ENCODE measurements at regions not wholly inside any gene's neighbourhood (a gene's known extent, or its start where the extent isn't known, plus 50 kb on each side); places are given as distances from the start of the nearest gene placed in this dataset.
"Not testable (repeated sequence)": the region's sequence is repeated elsewhere in the genome, so short reads cannot be mapped to it uniquely, and the experiment has no call there.

DNA sequence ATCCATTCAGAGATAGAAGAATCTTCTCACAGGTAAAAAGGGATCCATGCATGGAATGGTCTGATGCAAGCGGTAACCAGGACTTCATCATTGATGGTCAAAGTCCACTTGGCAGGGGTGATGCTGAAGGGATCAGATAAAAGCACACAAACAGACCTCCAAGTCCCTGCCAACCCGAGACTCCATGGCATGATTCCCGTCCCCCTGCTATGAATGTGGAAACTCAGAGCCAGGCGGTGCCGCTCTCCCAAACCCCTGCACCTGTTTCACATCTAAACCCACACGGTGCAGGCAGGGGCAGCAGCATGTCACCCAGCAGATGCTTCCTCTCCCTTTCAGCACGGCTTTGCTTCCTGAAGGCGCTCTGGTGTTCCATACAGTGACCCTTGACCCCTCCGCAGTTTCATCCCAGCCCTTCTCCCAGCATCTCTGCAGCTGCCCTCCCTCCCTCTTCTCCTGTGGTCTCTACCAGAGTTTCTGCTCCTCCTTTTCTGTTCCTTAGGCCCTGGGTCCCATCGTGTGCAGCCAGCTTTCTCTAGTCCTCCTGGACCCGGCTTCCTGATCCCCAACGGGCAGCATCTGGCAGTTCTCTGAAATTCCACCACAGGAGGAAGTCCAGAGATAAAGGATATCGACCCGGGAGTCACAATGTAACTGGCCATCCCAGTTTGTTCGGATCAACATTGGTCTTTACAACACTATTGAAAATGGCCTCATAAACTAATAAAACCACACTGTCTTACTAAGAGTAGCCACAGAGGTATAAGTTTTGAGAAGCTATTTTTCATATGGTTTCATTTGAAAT is 235.0 kb downstream of the TTLL2 start:
- Histone ChIP-seq H3K36me3 (ENCODE audit: low read depth) (no peaks in the 10 kb centered on the region), H3K4me3 (ENCODE audit: severe bottlenecking) (no peak overlapping the region), H3K27me3 (ENCODE audit: insufficient read depth, poor library complexity, severe bottlenecking) (no peaks in the 10 kb centered on the region), H3K4me1 (ENCODE audit: insufficient read depth, poor library complexity, severe bottlenecking) (no peaks in the 10 kb centered on the region), H3K27ac (ENCODE audit: poor library complexity, severe bottlenecking) (no peak overlapping the region), H3K9me3 (ENCODE audit: severe bottlenecking) (no peaks in the 10 kb centered on the region)
- no peak for DNase-seq (ENCODE audit: low spot score)
- TF ChIP-seq, protein P1, sequence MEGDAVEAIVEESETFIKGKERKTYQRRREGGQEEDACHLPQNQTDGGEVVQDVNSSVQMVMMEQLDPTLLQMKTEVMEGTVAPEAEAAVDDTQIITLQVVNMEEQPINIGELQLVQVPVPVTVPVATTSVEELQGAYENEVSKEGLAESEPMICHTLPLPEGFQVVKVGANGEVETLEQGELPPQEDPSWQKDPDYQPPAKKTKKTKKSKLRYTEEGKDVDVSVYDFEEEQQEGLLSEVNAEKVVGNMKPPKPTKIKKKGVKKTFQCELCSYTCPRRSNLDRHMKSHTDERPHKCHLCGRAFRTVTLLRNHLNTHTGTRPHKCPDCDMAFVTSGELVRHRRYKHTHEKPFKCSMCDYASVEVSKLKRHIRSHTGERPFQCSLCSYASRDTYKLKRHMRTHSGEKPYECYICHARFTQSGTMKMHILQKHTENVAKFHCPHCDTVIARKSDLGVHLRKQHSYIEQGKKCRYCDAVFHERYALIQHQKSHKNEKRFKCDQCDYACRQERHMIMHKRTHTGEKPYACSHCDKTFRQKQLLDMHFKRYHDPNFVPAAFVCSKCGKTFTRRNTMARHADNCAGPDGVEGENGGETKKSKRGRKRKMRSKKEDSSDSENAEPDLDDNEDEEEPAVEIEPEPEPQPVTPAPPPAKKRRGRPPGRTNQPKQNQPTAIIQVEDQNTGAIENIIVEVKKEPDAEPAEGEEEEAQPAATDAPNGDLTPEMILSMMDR (IDR thresholded peaks at IDR 0.05; ENCODE audit: poor library complexity, severe bottlenecking), result no peak
- ATAC-seq (ENCODE audit: low read depth), result no peak

DNA sequence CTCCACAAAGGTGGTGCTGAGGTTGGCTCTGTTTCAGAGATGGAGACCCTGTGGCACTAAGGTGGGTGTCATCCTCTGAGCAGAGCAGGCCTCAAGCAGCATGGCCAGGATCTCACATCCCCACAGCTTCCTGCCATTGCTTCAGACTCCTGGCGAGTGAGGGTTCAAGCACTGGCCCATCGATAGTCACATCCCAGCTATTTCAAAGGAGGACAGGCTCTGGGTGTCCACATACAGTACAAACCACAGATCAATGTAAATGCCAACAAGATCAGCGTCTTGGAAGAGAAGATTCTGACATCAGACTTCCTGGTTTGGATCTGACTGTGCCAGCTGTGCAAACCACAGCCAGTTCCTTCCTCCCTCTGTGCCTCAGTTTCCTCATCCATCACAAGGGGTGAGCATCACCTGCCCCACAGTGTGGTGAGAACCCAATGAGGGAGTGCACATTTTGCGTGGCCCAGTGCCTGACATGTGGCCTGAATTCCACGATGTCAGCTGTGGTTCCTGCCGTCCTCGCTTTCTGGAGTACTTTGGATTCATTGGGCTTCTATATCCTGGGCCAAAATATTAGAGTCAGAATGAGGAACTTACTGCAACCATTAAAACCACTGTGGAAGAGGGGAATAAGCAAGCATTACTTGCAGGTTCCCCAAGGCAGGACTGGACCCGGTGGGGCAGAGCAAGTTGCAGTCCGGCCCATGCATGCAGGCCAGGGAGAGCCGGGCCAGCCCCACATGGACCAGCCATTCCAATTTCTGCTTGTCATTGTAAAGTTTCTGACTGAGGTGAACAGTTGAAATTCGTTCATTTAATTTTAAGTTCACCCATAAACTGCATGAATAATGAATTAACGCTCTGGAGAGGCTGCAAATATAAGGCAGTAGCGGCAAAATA is 236.0 kb downstream of the TTLL2 start:
- no peaks in the 10 kb centered on the region for H3K9me3 ChIP-seq (ENCODE audit: severe bottlenecking)
- H3K4me3 ChIP-seq (ENCODE audit: severe bottlenecking), result no peak overlapping the region
- DNase-seq (ENCODE audit: low spot score) (no peak), ATAC-seq (ENCODE audit: low read depth) (no peak)
- no peaks in the 10 kb centered on the region for H3K4me1 ChIP-seq (ENCODE audit: insufficient read depth, poor library complexity, severe bottlenecking)
- no peaks in the 10 kb centered on the region for H3K27me3 ChIP-seq (ENCODE audit: insufficient read depth, poor library complexity, severe bottlenecking)
- TF ChIP-seq, protein P1 (IDR thresholded peaks at IDR 0.05; ENCODE audit: poor library complexity, severe bottlenecking), result no peak
- no peak overlapping the region for H3K27ac ChIP-seq (ENCODE audit: poor library complexity, severe bottlenecking)
- no peaks in the 10 kb centered on the region for H3K36me3 ChIP-seq (ENCODE audit: low read depth)

DNA sequence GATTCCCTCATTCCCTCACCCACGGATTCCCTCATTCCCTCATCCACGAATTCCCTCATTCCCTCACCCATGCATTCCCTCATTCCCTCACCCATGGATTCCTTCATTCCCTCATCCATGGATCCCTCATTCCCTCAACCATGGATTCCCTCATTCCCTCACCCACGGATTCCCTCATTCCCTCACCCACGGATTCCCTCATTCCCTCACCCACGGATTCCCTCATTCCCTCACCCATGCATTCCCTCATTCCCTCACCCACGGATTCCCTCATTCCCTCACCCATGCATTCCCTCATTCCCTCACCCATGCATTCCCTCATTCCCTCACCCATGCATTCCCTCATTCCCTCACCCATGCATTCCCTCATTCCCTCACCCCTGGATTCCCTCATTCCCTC is 238.0 kb downstream of the TTLL2 start:
- H3K4me1 ChIP-seq (ENCODE audit: insufficient read depth, poor library complexity, severe bottlenecking); H3K36me3 ChIP-seq (ENCODE audit: low read depth); DNase-seq (ENCODE audit: low spot score); H3K9me3 ChIP-seq (ENCODE audit: severe bottlenecking); H3K27ac ChIP-seq (ENCODE audit: poor library complexity, severe bottlenecking); H3K27me3 ChIP-seq (ENCODE audit: insufficient read depth, poor library complexity, severe bottlenecking); H3K4me3 ChIP-seq (ENCODE audit: severe bottlenecking); ATAC-seq (ENCODE audit: low read depth): not testable (repeated sequence)

DNA sequence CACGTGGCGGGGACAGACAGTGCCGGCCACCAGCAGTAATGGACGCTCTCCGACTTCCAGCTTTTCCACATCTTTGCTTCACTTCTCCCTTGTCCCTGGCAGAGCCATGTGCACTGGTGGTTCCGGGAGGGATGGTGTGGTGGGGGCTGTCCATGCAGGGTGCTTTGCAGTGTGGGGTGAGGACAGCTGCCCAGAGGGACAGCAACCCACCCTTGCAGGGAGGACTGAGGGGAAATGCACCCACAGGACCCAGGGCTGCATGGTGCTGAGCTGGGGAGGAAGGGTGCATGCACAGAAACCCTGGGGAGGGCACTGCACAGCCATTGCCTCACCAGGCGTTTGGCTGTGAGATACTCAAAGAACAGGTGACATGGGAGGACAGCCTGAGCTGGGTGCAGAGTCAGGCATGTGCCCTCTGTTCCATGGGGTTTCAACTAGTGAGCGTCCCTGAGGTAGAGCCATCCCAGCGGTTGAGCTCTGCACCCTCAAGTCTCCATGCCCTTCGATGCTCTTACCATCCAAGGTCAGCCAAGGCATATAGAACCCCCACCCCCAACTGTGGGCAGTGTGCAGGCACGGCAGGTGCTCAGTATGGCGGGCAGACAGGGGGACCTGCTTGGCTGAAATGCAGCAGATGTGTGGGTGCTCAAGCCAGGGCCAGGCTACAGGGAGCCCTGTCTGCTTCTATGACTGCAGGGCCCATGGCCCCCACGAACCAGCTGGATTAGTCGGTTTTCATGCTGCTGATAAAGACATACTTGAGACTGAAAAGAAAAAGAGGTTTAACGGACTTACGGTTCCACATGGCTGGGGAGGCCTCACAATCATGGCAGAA is 239.7 kb downstream of the TTLL2 start:
- ATAC-seq (ENCODE audit: low read depth) (no peak), DNase-seq (ENCODE audit: low spot score) (no peak)
- TF ChIP-seq, protein P1 (IDR thresholded peaks at IDR 0.05; ENCODE audit: poor library complexity, severe bottlenecking), result no peak
- no peak overlapping the region for H3K27ac ChIP-seq (ENCODE audit: poor library complexity, severe bottlenecking)
- H3K4me1 ChIP-seq (ENCODE audit: insufficient read depth, poor library complexity, severe bottlenecking), result no peaks in the 10 kb centered on the region
- H3K9me3 ChIP-seq (ENCODE audit: severe bottlenecking), result no peaks in the 10 kb centered on the region
- no peaks in the 10 kb centered on the region for H3K36me3 ChIP-seq (ENCODE audit: low read depth)
- no peak overlapping the region for H3K4me3 ChIP-seq (ENCODE audit: severe bottlenecking)
- no peaks in the 10 kb centered on the region for H3K27me3 ChIP-seq (ENCODE audit: insufficient read depth, poor library complexity, severe bottlenecking)

DNA sequence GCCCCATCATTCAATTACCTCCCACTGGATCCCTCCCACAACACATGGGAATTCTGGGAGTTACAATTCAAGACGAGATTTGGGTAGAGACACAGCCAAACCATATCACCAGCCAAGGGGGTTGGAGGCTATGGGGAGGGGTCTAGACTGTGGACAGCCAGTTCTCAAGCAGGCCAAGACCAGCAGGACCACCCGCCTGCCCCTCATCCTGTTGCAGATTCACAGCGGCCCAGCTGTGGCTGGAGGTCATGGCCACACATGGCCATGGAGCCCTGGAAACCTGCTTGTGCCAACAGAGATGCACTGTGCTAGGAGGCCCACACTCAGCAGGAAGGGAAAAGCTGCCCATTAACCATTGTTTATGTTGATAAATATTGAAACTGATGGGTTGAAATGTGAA is 240.5 kb downstream of the TTLL2 start:
- TF ChIP-seq, protein P1 (IDR thresholded peaks at IDR 0.05; ENCODE audit: poor library complexity, severe bottlenecking), result no peak
- Histone ChIP-seq H3K27ac (ENCODE audit: poor library complexity, severe bottlenecking) (no peak overlapping the region), H3K27me3 (ENCODE audit: insufficient read depth, poor library complexity, severe bottlenecking) (no peaks in the 10 kb centered on the region), H3K4me1 (ENCODE audit: insufficient read depth, poor library complexity, severe bottlenecking) (no peaks in the 10 kb centered on the region), H3K36me3 (ENCODE audit: low read depth) (no peaks in the 10 kb centered on the region), H3K9me3 (ENCODE audit: severe bottlenecking) (no peaks in the 10 kb centered on the region), H3K4me3 (ENCODE audit: severe bottlenecking) (no peak overlapping the region)
- ATAC-seq (ENCODE audit: low read depth), result no peak
- DNase-seq (ENCODE audit: low spot score), result no peak

Measured in RWPE2 (cell line).